Panc1 (cell line): ENCODE measurements at regions not wholly inside any gene's neighbourhood (a gene's known extent, or its start where the extent isn't known, plus 50 kb on each side); places are given as distances from the start of the nearest gene placed in this dataset.
A peak's percentile ranks its signal among the peaks of the same experiment; 100 is the strongest.

Experiments used
- CTCF ChIP-seq: fragments of 450-650 bp; IDR thresholded peaks from 2 replicates; pipeline ENCODE4 v1.5.1; 2017; ENCODE audit warnings: mild to moderate bottlenecking
- POLR2AphosphoS5 ChIP-seq: IDR thresholded peaks from 2 replicates; pipeline ENCODE4 v1.6.1; 2012; ENCODE audit warnings: mild to moderate bottlenecking, low read depth, low read length, moderate library complexity
- REST ChIP-seq, 2 experiments: IDR thresholded peaks; 2 replicates each; pipeline ENCODE4 v1.6.1; 2011 to 2012; ENCODE audit warnings: low read depth in 2 of 2, control low read depth in 1 of 2, low read length in 1 of 2, mild to moderate bottlenecking in 1 of 2, moderate library complexity in 1 of 2; ENCODE audit not compliant: insufficient read depth in 1 of 2

GRCh38 chr12:46664761-46665287 lies 161.0 kb downstream of the SLC38A4 start:
- TF ChIP-seq CTCF (no peak), POLR2AphosphoS5 (peak; percentile 54; the same call in 1 of the 2 replicates), REST (IDR thresholded peaks at IDR 0.05; ENCODE audit: insufficient read depth in 1 of 2, low read depth in 2 of 2, low read length in 1 of 2) (0 out of 4 replicates have a peak, but pooled peaks of 1 of the 2 experiments have one; percentile 17)
